ENCODE measurements at regions not wholly inside any gene's neighbourhood (a gene's known extent, or its start where the extent isn't known, plus 50 kb on each side); places are given as distances from the start of the nearest gene placed in this dataset.
"Not testable (repeated sequence)": the region's sequence is repeated elsewhere in the genome, so short reads cannot be mapped to it uniquely, and the experiment has no call there.

DNA sequence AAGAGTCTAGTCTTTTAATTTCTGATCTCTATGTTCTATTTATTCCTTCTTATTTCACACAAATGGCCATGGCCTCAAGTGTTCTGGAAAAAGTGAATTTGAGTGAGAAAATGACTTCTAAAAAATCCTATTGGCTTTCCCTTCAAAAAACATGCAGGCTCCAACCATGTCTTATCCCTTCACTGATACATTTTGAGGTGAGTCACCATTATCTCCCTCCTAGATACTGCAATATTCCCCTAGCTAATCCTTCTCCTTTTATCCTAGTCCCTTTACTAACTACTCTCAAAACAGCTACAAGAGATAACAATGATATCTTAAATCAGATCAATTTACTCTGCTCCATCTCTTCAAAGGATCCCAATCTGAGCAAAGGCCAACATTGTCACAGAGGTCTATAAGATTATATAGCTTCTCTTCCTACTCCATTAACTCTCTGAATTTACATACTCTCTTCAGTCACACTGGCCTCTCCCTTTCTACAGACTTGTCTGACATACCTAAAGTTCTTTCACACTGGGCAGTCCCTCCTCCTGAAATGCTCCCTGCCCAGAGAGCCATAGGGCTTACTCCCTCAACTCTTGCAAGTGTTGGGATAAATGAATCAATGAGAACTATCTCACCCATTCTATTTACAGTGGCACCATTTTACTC is 129.2 kb downstream of the TENT5A start:
- no peak for DNase-seq

DNA sequence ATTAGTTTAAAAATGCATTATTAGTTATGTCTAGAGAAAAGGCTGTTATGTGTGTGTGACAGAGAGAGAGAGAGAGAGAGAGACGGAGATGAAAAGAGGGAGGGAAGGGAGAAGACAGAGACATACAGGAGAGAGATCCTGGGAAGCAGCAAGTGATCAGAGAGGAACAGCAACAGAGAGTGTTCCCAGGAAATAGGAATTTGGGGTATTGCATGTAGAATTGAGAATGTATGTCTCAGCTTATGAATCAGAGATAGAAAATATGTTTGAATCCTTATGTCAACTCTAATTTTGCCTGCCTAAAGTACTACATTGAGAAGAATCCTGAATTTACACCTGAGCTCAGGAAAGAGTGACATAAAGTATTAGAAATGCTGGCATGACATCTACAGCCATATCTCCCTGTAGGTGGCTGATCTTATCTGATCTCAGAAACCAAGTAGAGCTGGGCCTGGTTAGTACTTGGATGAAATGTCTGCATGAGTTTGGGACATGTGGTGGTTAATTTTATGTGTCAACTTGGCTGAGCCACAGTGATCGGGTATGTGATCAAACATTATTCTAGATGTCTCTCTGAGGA is 130.6 kb downstream of the TENT5A start:
- no peak for DNase-seq

DNA sequence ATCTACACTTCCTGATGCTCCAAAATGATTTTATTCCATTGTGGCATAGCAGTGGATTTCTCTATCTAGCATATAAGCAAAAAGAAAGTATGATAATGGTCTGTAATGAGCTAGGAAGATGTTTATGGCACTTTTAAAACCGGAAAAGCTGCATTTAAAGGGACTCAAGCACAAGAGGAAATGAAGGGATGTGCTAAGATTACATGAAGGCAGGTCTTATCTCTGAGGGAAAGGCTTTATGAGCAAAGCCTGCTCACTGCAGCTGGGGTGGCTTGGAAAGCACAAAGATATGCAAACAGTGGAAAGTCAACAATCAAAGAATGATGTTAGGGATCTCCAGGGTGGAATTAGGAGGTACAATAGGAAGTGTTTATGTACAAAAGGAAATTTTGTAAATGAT is 138.2 kb downstream of the TENT5A start:
- DNase-seq: no peak

DNA sequence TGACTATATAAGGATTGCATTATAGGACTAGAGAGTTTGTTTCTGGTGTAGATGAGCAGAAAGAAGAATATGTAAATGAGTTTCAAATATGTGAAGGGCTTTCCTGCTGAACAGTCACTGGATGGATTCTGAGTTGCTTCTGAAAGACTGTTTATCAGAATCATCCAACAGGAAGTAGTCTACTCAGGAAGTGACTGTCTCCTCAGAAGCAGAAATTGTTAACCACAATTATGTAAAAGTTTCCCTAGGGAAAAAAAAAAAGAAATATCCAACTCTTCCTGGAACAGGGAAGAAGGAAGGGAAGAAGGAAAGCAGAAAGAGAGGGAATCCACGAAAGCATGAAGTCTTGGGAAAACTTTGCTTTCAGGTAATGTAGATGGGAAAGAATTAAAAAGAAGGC is 138.9 kb downstream of the TENT5A start:
- peak; percentile 88 for DNase-seq

DNA sequence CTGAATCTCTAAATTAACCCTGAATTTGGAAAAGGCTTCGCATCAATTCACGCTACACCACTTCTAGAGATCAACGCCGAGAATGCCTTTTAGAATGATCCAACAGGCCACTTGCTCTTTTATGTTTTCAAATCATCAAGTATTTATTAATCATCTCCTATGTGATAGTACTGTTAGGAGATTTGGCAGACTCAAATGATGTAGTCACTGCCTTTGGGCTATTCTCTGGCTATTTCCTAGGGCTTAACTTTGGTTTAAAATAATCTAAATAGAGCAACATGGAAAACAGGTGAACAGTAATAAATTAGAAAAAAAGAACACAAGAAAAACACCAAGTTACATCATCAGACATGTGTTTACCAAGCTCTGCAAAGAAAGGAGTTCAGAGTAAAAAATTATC is 140.3 kb downstream of the TENT5A start:
- DNase-seq: no peak

DNA sequence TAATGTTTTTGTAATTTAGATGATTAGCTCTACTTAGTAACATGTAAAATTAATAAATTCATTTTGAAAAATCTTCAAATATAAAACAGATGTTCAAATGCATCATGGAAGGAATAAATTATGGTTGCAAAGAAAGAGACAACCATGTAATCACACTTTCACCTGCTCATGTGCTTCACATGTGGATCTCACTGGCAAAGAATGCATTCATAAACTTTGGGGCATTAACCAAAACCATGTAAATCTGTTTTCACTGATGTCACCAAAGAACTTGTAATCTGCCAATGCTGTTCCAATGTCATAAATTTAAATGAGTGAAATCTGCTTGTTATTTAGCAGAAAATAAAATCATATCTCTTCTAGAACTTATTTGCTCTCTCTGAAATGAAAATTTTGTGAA is 142.7 kb downstream of the TENT5A start:
- DNase-seq: no peak

DNA sequence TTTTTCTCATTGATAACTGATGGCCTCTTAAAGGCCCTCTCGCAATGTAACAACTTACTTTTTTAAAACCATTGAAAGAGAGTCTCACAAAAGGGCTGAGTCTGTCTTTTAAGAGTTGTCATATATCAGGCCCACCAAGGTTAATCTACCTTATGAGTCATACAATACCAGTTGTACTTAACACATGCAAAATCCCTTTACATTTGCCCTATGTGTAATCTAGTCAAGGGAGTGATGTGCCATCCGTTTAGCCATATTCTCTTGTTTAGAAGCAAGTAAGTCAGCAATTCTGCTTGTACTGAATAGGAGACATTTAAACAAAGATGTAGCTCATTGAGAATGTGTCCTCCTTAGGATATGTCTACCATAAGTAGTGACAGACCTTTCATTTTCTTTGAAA is 143.7 kb downstream of the TENT5A start:
- DNase-seq: no peak

DNA sequence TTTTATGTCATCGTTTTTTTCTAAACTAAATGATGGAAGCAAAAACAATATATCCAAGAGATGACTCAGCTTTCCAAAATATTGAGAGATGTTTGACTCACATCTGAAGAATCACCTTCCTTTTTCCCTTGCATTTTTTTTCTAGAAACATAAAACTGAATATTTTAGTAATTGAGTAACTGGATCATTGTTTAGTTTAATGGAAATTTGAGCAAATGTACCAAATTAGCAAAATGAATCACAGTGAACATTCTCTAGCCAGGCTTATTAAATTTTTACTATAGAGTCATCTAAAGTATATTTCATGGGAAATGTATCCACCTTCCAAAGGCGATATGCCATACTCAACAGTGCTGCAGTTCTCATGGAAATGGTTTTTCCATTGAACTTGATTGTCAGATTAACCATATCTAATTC is 145.5 kb downstream of the TENT5A start:
- DNase-seq: peak; percentile 84

DNA sequence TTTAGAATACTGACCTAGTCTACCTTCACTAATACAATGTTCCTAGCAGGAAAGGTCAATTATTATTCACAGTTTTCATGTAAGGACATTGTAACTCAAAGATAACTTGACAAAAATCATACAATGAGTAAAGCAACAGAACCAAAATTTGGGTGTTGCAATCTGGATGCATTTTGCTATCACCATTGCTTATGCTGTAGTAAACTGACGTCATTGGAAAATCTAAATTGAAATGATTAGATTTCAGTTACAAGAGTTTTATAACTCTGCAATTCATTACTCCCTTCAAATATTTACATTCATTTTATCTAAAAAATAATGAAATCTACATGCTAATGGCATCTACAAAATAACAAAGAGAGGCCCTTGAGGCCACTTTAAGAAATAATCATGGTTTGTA is 147.0 kb downstream of the TENT5A start:
- no peak for DNase-seq

DNA sequence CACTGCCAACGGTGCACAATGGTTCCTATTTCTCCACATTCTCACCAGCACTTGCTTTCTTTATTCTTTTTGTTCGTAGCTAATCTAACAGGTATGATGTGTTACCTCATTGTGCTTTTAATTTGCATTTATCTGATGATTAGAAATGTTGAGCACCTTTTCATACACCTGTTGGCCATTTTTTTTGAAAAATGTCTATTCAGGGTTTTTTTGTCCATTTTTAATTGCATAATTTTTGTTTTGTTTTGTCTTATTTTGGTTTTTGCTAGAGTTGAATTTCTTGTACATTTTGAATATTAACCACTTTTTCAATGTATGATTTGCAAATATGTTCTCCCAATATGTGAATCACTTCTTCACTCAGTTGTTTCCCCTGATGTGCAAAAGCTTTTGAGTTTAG is 150.6 kb downstream of the TENT5A start:
- no peak for DNase-seq

DNA sequence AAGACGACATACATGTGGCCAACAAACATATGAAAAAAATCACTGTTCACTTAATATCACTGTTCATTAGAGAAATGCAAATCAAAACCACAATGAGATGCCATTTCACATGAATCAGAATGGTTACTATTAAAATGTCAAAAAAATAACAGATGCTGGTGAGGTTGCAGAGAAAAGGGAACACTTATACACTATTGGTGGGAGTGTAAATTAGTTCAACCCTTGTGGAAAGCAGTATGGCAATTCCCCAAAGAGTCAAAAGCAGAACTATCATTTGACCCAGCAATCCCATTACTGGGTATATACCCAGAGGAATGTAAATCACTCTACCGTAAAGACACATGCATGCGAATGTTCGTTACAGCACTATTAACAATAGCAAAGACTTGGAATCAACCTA is 152.0 kb downstream of the TENT5A start:
- DNase-seq: peak; percentile 23

DNA sequence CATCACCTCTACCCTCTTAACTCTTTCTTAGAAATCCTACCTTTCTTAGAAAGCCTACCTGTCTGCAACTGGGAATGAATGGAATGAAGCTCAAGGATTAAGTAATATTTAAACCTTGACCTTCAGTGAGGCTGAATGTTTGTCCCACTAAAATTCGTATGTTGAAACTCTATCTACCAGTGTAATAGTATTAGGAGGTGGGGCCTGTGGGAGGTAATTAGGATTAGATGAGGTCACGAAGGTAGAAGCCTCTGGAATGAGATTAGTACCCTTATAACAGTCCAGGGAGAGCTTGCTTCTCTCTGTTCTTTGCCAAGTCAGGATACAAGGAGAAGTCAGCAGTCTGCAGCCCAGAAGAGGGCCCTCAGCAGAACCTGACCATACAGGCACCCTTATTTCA is 158.0 kb downstream of the TENT5A start:
- no peak for DNase-seq

DNA sequence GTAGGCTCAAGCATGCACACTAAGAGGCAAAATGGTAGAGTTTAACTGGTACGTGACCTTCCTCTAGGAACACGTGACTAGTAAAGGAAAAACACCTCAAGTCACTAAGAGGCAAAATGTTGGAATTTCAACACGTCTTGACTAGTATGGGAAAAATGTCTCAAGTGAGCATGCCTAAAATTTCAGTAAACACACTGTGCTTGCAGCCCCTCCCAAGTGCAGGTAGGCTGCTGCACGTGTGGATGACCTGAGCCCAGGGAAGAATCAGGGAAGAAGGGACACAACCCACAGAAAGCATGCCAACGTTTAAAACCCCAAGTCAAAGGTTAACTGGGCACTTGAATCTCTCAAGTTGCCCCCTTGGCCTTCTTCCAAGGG is 162.2 kb downstream of the TENT5A start:
- DNase-seq: no peak

DNA sequence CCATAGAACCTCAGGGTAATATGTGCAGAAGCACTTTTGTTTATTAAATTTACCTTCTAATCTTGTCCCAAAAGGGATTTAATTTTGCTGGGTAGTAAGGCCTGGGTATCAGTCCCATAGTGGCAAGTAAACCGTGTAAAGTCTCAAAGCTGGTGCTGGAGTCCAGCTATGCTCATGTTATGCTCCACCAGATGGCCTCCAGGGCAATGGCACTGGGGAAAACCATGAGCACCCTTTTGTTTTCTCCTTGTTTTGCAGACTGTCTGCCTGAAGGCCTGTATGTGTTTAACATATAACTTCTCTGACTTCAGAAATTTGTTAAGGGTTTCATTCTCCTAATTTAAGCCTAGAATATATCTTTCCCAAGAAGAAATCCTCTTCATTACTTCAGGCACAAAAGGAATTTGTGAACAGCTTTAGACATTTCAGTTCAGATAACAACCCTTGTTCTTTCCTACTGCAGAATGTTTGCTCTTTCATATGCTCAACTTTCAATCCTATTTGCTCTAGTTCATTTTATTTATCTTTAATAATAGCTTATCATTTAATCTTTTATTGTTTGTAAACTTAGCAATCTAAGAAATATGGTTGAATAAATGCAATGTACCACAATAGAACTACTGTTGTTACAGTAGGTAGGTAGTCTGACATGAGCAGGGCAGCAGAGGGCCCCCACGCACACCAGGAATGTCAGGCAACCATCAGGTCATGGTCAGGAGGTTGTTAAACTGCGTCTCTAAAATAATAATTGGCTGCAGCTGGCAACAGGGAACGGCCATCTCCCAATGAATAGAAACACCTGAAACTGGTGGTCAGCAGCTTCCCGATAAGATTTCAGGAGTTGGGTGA is 162.8 kb downstream of the TENT5A start:
- no peak for DNase-seq

DNA sequence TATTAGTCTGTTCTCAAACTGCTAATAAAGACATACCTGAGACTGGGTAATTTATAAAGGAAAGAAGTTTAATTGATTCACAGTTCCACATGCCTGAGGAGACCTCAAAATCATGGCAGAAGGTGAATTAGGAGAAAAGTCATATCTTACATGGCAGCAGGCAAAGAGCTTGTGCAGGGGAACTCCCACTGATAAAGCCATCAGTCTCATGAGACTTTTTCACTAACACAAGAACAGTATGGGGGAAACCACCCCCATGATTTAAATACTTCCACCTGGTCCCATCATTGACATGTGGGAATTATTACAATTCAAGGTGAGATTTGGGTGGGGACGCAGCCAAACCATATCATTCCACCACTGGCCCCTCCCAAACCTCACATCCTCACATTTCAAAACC is 166.8 kb downstream of the TENT5A start:
- DNase-seq: not testable (repeated sequence)

DNA sequence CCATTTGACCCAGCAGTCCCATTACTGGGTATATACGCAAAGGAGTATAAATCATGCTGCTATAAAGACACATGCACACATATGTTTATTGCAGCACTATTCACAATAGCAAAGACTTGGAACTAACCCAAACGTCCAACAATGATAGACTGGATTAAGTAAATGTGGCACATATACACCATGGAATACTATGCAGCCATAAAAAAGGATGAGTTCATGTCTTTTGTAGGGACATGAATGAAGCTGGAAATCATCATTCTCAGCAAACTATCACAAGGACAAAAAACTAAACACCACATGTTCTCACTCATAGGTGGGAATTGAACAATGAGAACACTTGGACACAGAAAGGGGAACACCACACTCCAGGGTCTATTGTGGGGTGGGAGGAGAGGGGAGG is 168.3 kb downstream of the TENT5A start:
- not testable (repeated sequence) for DNase-seq

DNA sequence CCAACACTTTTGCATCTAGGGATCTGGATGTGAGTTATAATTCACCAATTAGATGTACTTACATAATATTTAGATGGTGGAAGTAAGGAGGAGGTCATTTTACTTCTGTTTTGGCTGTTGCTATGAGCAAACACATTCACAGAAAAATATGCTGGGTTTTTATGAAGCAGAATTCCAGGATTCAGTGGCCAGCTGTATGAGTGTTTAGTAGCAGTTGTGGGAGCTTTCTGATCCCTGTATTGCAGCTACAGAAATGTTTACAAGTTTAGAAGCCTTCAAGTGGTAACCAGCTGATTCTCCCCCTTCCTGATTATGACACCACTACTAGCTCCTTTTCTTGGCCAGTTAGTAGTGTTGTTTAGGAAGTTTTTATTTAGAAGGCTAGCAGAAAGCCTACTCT is 177.0 kb downstream of the TENT5A start:
- no peak for DNase-seq

DNA sequence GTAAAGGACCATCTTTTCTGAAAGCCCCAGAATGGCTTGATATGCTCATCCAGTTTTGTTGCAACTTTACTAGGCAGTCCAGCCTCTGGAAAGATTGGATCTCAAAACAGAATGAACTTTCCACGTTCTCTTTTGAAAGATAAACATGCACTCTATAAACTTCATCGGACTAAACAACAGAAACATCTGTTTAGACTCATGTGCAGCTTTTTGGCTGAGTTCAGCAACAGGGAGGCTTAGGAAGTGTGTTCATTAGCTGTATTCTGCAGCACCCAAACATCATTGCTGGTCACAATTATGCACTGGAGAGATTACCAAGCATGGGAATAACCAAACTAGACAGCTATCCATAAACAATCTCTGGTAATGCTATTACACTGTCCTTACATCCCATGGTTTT is 180.5 kb downstream of the TENT5A start:
- no peak for DNase-seq

DNA sequence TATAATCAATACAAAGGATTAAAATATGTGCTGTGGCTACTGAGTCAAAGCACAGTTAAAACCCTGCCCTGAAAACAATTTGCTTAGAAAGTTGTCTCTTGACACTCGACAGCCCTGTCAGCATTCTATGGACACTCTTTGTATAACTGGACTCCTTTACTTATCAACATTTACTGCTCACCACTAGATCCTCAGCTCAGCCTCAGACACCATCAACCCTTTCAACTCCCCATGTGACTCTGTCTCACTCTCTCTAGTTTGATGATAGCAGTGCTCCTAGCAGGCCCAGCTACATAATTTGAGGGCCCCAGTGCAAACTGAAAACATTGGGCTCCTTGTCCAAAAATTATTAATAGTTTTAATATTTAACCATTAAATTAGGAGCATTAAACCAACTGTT is 181.8 kb downstream of the TENT5A start:
- no peak for DNase-seq

DNA sequence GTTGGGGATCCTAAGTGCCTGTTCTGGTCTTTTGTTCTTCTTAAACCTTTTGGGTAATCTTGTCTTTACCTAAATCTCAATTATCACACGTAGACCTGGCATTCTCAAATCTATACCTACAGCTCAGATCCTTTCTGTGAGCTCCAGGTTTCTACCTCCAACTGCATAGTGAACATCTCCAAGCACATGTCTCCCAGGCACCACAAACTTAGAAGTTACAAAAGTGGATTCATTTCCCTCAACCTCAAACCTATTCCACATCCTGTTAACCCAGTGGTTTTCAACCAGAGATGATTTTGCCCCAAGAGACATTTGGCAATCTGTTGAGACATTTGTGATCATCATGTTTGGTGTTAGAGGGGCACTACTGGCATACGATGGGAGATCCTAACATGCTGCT is 183.5 kb downstream of the TENT5A start:
- no peak for DNase-seq

DNA sequence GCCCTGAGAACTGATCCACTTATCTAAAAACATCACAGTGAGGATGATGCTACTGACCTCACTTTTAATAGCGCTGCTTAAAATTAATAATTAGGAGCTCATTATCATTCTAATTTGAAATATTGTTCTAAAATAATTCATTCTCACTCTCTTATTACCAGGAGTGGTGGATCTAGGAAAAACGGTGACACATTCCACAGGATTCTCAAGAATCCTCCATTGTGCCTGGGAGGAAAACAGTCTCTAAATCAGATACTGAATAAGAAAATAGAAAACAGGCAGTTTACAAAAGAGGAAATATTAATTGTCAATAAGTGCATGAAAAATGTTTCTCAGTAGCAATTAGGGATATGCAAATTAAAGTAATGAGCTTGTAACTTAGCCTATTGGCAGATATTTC is 187.4 kb downstream of the TENT5A start:
- DNase-seq: peak; percentile 33

DNA sequence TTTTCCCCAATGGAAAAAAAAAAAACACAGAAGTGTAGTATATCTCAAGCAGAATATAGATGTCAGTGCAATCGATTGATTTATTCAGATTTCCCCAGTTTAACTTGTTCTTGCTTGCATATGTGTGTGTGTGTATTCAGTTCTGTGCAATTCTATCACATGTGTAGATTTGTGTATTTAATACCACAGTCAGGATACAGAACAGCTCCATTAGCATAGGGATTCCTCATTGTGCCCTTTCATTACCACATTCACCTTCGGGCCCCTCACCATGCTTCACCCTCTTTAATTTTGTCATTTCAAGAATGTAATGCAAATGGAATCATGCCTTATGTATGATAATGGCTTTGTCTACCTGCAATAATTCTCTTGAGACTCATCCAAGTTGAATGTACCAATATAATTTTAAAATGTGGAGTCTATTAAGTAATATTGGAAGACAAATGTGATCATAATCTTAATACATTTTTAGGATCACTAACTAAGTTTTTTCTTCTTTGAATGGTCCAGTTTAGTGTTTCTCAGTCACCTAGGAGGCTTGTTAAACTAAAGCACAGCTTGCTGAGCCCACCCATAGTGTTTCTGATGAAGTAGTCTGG is 187.9 kb downstream of the TENT5A start:
- DNase-seq: no peak

DNA sequence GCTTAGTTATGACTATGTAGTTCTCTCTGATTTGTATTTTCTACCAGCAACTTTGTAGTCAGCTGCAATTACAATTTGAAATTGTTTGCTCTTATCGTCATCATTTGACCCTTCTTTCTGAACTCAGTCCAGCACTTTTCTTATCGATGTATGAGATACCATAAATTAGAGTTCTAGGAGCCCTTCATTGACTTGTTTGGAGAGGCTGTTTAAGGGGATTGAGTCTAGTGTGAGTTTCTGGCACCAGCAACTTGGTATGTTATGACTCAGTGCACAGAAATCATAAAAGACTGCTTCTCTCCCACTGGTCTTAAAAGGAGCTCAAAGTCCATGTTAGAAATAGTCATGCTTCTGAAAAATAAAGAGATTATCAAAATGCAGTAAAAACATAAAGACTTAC is 190.3 kb downstream of the TENT5A start:
- peak; percentile 84 for DNase-seq

DNA sequence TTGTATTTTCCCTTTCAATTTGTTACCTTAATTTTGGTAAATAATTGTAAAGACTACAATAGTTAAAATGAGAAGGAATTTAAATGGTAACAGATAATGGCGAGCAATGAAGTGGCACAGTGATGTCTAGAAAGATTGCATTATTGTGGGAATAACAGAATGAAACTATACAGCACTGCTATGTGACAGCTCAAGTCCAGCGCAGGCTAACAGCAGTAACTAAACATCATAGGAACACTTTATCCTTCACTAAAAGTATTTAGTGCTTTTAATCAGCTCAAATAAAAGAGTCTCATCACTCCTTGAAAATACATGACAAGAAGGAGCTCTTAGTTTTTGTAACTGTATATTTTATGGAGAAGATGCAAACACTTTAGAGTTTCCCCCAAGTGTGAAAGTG is 190.8 kb downstream of the TENT5A start:
- DNase-seq: no peak
